ENCODE measurements at regions not wholly inside any gene's neighbourhood (a gene's known extent, or its start where the extent isn't known, plus 50 kb on each side); places are given as distances from the start of the nearest gene placed in this dataset.

DNA sequence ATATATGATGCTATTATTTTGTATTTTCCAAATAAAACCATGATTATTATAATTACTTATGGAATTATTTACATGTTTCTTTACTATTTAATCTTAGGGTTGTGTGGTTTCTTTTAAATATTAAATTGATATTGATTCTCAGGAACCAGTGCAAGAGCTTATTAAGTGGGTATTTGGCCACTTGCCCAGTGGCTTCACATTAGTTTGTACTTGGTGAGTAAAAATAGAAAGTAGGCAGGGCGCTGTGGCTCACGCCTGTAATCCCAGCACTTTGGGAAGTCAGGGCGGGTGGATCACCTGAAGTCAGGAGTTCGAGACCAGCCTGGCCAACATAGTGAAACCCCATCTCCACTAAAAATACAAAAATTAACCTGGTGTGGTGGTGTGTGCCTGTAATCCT, 497.1 kb downstream of the PTPRC start:
- no peak for TF ChIP-seq GLIS3 (CRISPR knock-in tag; IDR thresholded peaks at IDR 0.05)
- no peak for TF ChIP-seq ZFP3 (CRISPR knock-in tag; IDR thresholded peaks at IDR 0.05)
- TF ChIP-seq TSHZ2 (CRISPR knock-in tag; IDR thresholded peaks at IDR 0.05): no peak
- no peak for TF ChIP-seq TCF4 (CRISPR knock-in tag; IDR thresholded peaks at IDR 0.05; ENCODE audit: borderline replicate concordance)
- no peak for TF ChIP-seq ARNTL (CRISPR knock-in tag; IDR thresholded peaks at IDR 0.05; ENCODE audit: borderline replicate concordance, low read depth)
- TF ChIP-seq ZNF70 (CRISPR knock-in tag; IDR thresholded peaks at IDR 0.05): no peak
- no peak for ATAC-seq

DNA sequence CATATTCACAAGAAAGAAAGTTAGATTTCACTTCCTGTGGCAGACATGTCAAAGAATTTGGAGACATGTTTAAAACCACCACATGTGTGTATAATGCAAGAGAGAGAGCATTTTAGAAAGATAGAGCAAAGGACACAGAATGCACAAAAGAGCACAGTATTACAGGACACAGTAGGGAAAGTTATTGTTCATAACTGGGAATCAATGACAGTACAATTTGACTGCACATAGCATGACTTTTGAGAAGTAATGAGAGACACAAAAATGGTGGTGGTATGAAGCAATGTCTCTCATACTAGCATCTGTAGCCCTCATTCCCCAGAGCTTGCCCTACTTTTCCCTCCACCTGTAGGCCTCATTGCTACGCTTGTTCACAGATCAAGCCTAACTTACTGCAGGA, 499.2 kb downstream of the PTPRC start:
- TF ChIP-seq CSRNP3 (CRISPR knock-in tag; IDR thresholded peaks at IDR 0.05) (no peak), PPARA (CRISPR knock-in tag; IDR thresholded peaks at IDR 0.05; ENCODE audit: borderline replicate concordance) (no peak), BACH2 (CRISPR knock-in tag; IDR thresholded peaks at IDR 0.05; ENCODE audit: borderline replicate concordance) (no peak), ESRRG (CRISPR knock-in tag; IDR thresholded peaks at IDR 0.05) (no peak), ZNF8 (CRISPR knock-in tag; IDR thresholded peaks at IDR 0.05) (no peak), TCF4 (CRISPR knock-in tag; IDR thresholded peaks at IDR 0.05; ENCODE audit: borderline replicate concordance) (no peak), ZFP30 (CRISPR knock-in tag; IDR thresholded peaks at IDR 0.05) (no peak), TOX (CRISPR knock-in tag; IDR thresholded peaks at IDR 0.05; ENCODE audit: borderline replicate concordance) (no peak)
- TF ChIP-seq, protein P1, sequence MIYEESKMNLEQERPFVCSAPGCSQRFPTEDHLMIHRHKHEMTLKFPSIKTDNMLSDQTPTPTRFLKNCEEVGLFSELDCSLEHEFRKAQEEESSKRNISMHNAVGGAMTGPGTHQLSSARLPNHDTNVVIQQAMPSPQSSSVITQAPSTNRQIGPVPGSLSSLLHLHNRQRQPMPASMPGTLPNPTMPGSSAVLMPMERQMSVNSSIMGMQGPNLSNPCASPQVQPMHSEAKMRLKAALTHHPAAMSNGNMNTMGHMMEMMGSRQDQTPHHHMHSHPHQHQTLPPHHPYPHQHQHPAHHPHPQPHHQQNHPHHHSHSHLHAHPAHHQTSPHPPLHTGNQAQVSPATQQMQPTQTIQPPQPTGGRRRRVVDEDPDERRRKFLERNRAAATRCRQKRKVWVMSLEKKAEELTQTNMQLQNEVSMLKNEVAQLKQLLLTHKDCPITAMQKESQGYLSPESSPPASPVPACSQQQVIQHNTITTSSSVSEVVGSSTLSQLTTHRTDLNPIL (CRISPR knock-in tag; IDR thresholded peaks at IDR 0.05; ENCODE audit: low read depth): no peak
- ATAC-seq: no peak

DNA sequence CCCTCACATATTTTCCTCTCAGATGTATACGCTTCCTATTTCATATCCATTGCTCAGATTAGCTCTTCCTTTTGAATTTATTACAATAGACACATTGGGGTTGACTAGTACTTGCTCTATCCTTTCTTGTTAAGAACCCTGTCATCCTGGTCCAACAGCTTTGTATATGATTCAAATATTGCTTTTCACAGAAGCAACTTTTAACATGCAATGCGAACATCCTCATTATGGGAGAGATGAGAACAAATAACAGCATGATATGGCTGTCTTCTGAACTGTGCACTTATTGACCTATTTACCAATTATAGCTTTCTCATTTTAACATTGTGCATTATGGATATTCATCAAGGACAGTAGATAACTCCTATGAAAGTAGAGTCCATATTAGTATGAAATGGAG, 510.8 kb downstream of the PTPRC start:
- ATAC-seq: no peak
- TF ChIP-seq TSHZ2 (CRISPR knock-in tag; IDR thresholded peaks at IDR 0.05) (no peak), ZC3H10 (CRISPR knock-in tag; IDR thresholded peaks at IDR 0.05) (no peak), ZNF70 (CRISPR knock-in tag; IDR thresholded peaks at IDR 0.05) (no peak), ISL1 (CRISPR knock-in tag; IDR thresholded peaks at IDR 0.05) (no peak), CSDC2 (CRISPR knock-in tag; IDR thresholded peaks at IDR 0.05) (no peak), TCF4 (CRISPR knock-in tag; IDR thresholded peaks at IDR 0.05; ENCODE audit: borderline replicate concordance) (no peak), PPARA (CRISPR knock-in tag; IDR thresholded peaks at IDR 0.05; ENCODE audit: borderline replicate concordance) (no peak), ESRRG (CRISPR knock-in tag; IDR thresholded peaks at IDR 0.05) (no peak), CSRNP3 (CRISPR knock-in tag; IDR thresholded peaks at IDR 0.05) (no peak)

DNA sequence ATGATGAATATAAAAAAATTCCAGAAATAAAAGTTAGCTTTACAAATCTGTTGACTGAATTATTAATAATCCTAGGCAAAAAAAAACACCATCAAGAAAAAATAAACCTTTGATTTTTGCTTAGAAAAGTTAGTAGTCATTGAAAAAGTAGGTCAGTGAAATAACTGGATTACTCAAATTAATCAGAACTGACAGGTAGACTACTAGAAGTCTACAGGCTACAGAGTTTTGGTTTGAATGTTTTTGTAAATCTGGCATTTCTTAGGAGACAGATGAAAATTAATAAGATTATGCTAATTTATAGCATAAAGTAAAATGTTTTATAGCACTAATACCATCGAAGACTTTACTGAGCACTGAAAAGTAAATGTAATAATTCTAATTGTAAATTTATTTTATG, 511.9 kb downstream of the PTPRC start:
- peak; percentile 69; the same call in 1 of the 3 replicates for ATAC-seq
- TF ChIP-seq RARB (CRISPR knock-in tag; IDR thresholded peaks at IDR 0.05) (no peak), ESRRG (CRISPR knock-in tag; IDR thresholded peaks at IDR 0.05) (no peak), CSRNP3 (CRISPR knock-in tag; IDR thresholded peaks at IDR 0.05) (no peak), TSHZ2 (CRISPR knock-in tag; IDR thresholded peaks at IDR 0.05) (no peak)
- TF ChIP-seq, protein P1 (CRISPR knock-in tag; IDR thresholded peaks at IDR 0.05; ENCODE audit: low read depth): no peak
